GM12878 (cell line): ENCODE measurements at regions not wholly inside any gene's neighbourhood (a gene's known extent, or its start where the extent isn't known, plus 50 kb on each side); places are given as distances from the start of the nearest gene placed in this dataset.

ENCODE experiments used
- ATF3 ChIP-seq: IDR thresholded peaks from 2 replicates; pipeline ENCODE4 v1.6.1; 2011; ENCODE audit warnings: low read depth, mild to moderate bottlenecking, low read length, moderate library complexity, borderline replicate concordance; ENCODE audit errors: extremely low read depth
- BCL11A ChIP-seq: IDR thresholded peaks from 2 replicates; pipeline ENCODE4 v1.6.1; 2011; ENCODE audit warnings: low read depth, low read length
- BCL3 ChIP-seq: IDR thresholded peaks from 2 replicates; pipeline ENCODE4 v1.6.1; 2011; ENCODE audit warnings: borderline replicate concordance, low read depth, mild to moderate bottlenecking, moderate library complexity, low read length; ENCODE audit not compliant: insufficient read depth, poor library complexity, severe bottlenecking
- CEBPB ChIP-seq, 2 experiments: fragments of 150-350 bp in 1 of 2; IDR thresholded peaks; 2 replicates each; pipeline ENCODE4 v1.6.1; 2012 to 2014; ENCODE audit warnings: low read depth in 2 of 2, low read length in 2 of 2, borderline replicate concordance in 1 of 2, inconsistent platforms in 1 of 2
- CREM ChIP-seq: IDR thresholded peaks from 2 replicates; pipeline ENCODE4 v1.6.1; 2014; ENCODE audit warnings: antibody characterized with exemption, low read depth
- CTCF ChIP-seq, 3 experiments: IDR thresholded peaks in 2 of 3; conservative IDR thresholded peaks in 1 of 3; 2 replicates each; pipeline ENCODE4 v1.5.1; 2011; ENCODE audit warnings: low read depth in 3 of 3, low read length in 3 of 3, mild to moderate bottlenecking in 3 of 3, control low read depth in 2 of 3, moderate library complexity in 2 of 3, inconsistent platforms in 1 of 3, mixed read lengths in 1 of 3; ENCODE audit not compliant: control insufficient read depth in 2 of 3, insufficient read depth in 1 of 3; ENCODE audit errors: extremely low read depth in 1 of 3
- E2F8 ChIP-seq: fragments of 450-650 bp; IDR thresholded peaks from 2 replicates; pipeline ENCODE4 v1.6.1; 2018; ENCODE audit warnings: mild to moderate bottlenecking, low read depth, moderate library complexity; ENCODE audit not compliant: partially characterized antibody
- ETV6 ChIP-seq, 2 experiments: fragments of 450-650 bp in 1 of 2; IDR thresholded peaks in 1 of 2; conservative IDR thresholded peaks in 1 of 2; 2 replicates each; pipeline ENCODE4 v1.6.1; 2014; ENCODE audit warnings: antibody characterized with exemption in 1 of 2, borderline replicate concordance in 1 of 2, low read depth in 1 of 2, mild to moderate bottlenecking in 1 of 2, moderate library complexity in 1 of 2
- IRF3 ChIP-seq: fragments of 450-650 bp; IDR thresholded peaks from 2 replicates; pipeline ENCODE4 v1.6.1; 2014; ENCODE audit warnings: mild to moderate bottlenecking
- RBBP5 ChIP-seq: fragments of 200-600 bp; sonication (generic); conservative IDR thresholded peaks from 2 replicates; pipeline ENCODE4 v1.6.1; 2016
- SMARCA5 ChIP-seq: fragments of 450-650 bp; IDR thresholded peaks from 2 replicates; pipeline ENCODE4 v1.6.1; 2017; ENCODE audit warnings: mild to moderate bottlenecking
- SUZ12 ChIP-seq: fragments of 200-600 bp; sonication (generic); IDR thresholded peaks from one replicate; pipeline ENCODE4 v1.6.1; 2018; ENCODE audit warnings: antibody characterized with exemption, mild to moderate bottlenecking; ENCODE audit not compliant: unreplicated experiment
- TCF12 ChIP-seq: IDR thresholded peaks from 2 replicates; pipeline ENCODE4 v1.6.1; 2011; ENCODE audit warnings: low read depth, mild to moderate bottlenecking, low read length
- YBX1 ChIP-seq: fragments of 450-650 bp; IDR thresholded peaks from 2 replicates; pipeline ENCODE4 v1.6.1; 2016; ENCODE audit warnings: antibody characterized with exemption
- ZBTB4 ChIP-seq: fragments of 450-650 bp; formaldehyde crosslinking; IDR thresholded peaks from 2 replicates; pipeline ENCODE4 v1.4.0; 2022; ENCODE audit warnings: mild to moderate bottlenecking, moderate library complexity

GRCh38 chr3:106299300-106300098 is 430.7 kb upstream of the CBLB start (continued):
- TF ChIP-seq TCF12 (peak; percentile 79), CTCF (IDR thresholded peaks at IDR 0.05 in 2 of 3, conservative IDR thresholded peaks at IDR 0.05 in 1 of 3; ENCODE audit: control insufficient read depth in 2 of 3, extremely low read depth in 1 of 3, insufficient read depth in 1 of 3, low read depth in 3 of 3, low read length in 3 of 3) (no peak), CREM (peak; percentile 93), BCL11A (peak; percentile 89; the same call in 1 of the 2 replicates), YBX1 (no peak), ETV6 (conservative IDR thresholded peaks at IDR 0.05 in 1 of 2, IDR thresholded peaks at IDR 0.05 in 1 of 2; ENCODE audit: borderline replicate concordance in 1 of 2, low read depth in 1 of 2) (peak in 1 of 2 experiments; percentile 93; a peak in 2 of 4 replicates), ATF3 (no peak), E2F8 (no peak), IRF3 (no peak), CEBPB (IDR thresholded peaks at IDR 0.05; ENCODE audit: borderline replicate concordance in 1 of 2, low read depth in 2 of 2, low read length in 2 of 2) (peak in 1 of 2 experiments; percentile 74; a peak in 1 of 4 replicates), BCL3 (peak; percentile 76), ZBTB4 (CRISPR knock-in tag) (no peak), SMARCA5 (0 out of 2 replicates have a peak, but pooled peaks have one; percentile 38), SUZ12 (no peak), RBBP5 (no peak)
